Aorta (tissue), 5 donors: ENCODE measurements at regions not wholly inside any gene's neighbourhood (a gene's known extent, or its start where the extent isn't known, plus 50 kb on each side); places are given as distances from the start of the nearest gene placed in this dataset.
"Not testable (repeated sequence)": the region's sequence is repeated elsewhere in the genome, so short reads cannot be mapped to it uniquely, and the experiment has no call there.

ENCODE experiments used
- ATAC-seq: fragments of 200-7000 bp; cut with Tn5 transposase; one replicate; pipeline ENCODE4 v1.9.1; 2022; ENCODE audit warnings: moderate library complexity; ENCODE audit not compliant: low FRiP score
- DNase-seq, 2 donors: peaks; one replicate each; pipeline ENCODE4 v3.0.0-alpha.2; 2020
- H3K27ac ChIP-seq, 2 donors: one replicate each; pipeline ENCODE4 v1.5.1; 2013; ENCODE audit warnings: low read length in 2 of 2, mild to moderate bottlenecking in 2 of 2, moderate library complexity in 2 of 2, control low read depth in 1 of 2, inconsistent platforms in 1 of 2, low read depth in 1 of 2
- H3K27me3 ChIP-seq, 2 donors: one replicate each; pipeline ENCODE4 v1.6.1; 2013; ENCODE audit warnings: control low read depth in 1 of 2, low read length in 1 of 2, mild to moderate bottlenecking in 1 of 2, moderate library complexity in 1 of 2; ENCODE audit not compliant: insufficient read depth in 2 of 2, control insufficient read depth in 1 of 2
- H3K36me3 ChIP-seq, 2 donors: one replicate each; pipeline ENCODE4 v1.6.1; 2013; ENCODE audit warnings: control low read depth in 1 of 2, low read length in 1 of 2, mild to moderate bottlenecking in 1 of 2; ENCODE audit not compliant: insufficient read depth in 2 of 2, control insufficient read depth in 1 of 2
- H3K4me1 ChIP-seq, 2 donors: one replicate each; pipeline ENCODE4 v1.6.1; 2013; ENCODE audit warnings: low read length in 2 of 2, control low read depth in 1 of 2, mild to moderate bottlenecking in 1 of 2, moderate library complexity in 1 of 2; ENCODE audit not compliant: insufficient read depth in 2 of 2, control insufficient read depth in 1 of 2
- H3K4me3 ChIP-seq, 2 donors: one replicate each; pipeline ENCODE4 v1.5.1; 2013; ENCODE audit warnings: low read length in 2 of 2, control low read depth in 1 of 2, mild to moderate bottlenecking in 1 of 2
- H3K9me3 ChIP-seq: one replicate; pipeline ENCODE4 v1.6.1; 2013; ENCODE audit warnings: mild to moderate bottlenecking, low read length; ENCODE audit not compliant: control insufficient read depth
- WGBS, 2 donors: extraction: QIAGEN DNeasy Blood & Tissue Kit; methylation state at CpG; one replicate each; pipeline ENCODE4 v1.1.7; 2013; 5-methylcytosine and 5-hydroxymethylcytosine counted together
- intact Hi-C, 2 donors: fragments of 100-400 bp; cut with DNase I; formaldehyde crosslinking; loops; one replicate each; pipeline versions ENCODE4 v1.14.2 to v1.15.0; 2022
- donor health status: healthy with polysubstance abuse.
- donor health status: Bipolar disorder and iron deficiency.
- donor health status: DM: no; HTN: no; CAD: no.
- donor health status: DM: no; HTN: no; CAD: no.
- donor health status: DM: yes; HTN: yes; CAD: no.

GRCh38 chr19:28538579-28538978 is 674.4 kb downstream of the UQCRFS1 start:
- H3K4me1 ChIP-seq, H3K27me3 ChIP-seq, H3K9me3 ChIP-seq, ATAC-seq, intact Hi-C loops, DNase-seq, H3K36me3 ChIP-seq, H3K4me3 ChIP-seq, H3K27ac ChIP-seq: not testable (repeated sequence)
- WGBS, 2 donors: 93 to 100% methylated on average over 1 of the region's 2 CpGs

GRCh38 chr19:28537896-28538295 is 675.1 kb downstream of the UQCRFS1 start:
- no peak for ATAC-seq

GRCh38 chr19:28537079-28537478 is 675.9 kb downstream of the UQCRFS1 start:
- intact Hi-C loops: no loop called here

More at GRCh38 chr19:28537896-28538295, 675.1 kb downstream of the UQCRFS1 start:
- WGBS, 2 donors: 77 to 93% methylated on average over 2 of the region's 2 CpGs
- no peaks in the 10 kb centered on the region for H3K36me3 ChIP-seq
- H3K9me3 ChIP-seq: no peaks in the 10 kb centered on the region
- intact Hi-C loops: no loop called here
- no peak overlapping the region for H3K4me3 ChIP-seq
- no peak overlapping the region for H3K27ac ChIP-seq
- H3K4me1 ChIP-seq: no peaks in the 10 kb centered on the region
- H3K27me3 ChIP-seq: no peaks in the 10 kb centered on the region
- no peak for DNase-seq

GRCh38 chr19:28535352-28535775 is 677.6 kb downstream of the UQCRFS1 start:
- no peak overlapping the region for H3K4me3 ChIP-seq
- H3K9me3 ChIP-seq: no peaks in the 10 kb centered on the region
- H3K27me3 ChIP-seq: no peaks in the 10 kb centered on the region
- 38 to 51% methylated on average over 1 of the region's 1 CpG for WGBS, 2 donors
- DNase-seq (no peak), ATAC-seq (no peak)
- H3K27ac ChIP-seq: no peak overlapping the region
- H3K4me1 ChIP-seq: no peaks in the 10 kb centered on the region
- H3K36me3 ChIP-seq: no peaks in the 10 kb centered on the region
- intact Hi-C loops: no loop called here

More at GRCh38 chr19:28537079-28537478, 675.9 kb downstream of the UQCRFS1 start:
- Histone ChIP-seq H3K4me1 (no peaks in the 10 kb centered on the region), H3K9me3 (no peaks in the 10 kb centered on the region), H3K36me3 (no peaks in the 10 kb centered on the region), H3K27ac (no peak overlapping the region), H3K4me3 (no peak overlapping the region), H3K27me3 (no peaks in the 10 kb centered on the region)
- DNase-seq (no peak), ATAC-seq (no peak)
- WGBS, 2 donors: 72 to 77% methylated on average over 2 of the region's 2 CpGs

GRCh38 chr19:28534766-28535351 is 678.1 kb downstream of the UQCRFS1 start:
- Histone ChIP-seq H3K36me3 (no peaks in the 10 kb centered on the region), H3K27me3 (no peaks in the 10 kb centered on the region), H3K4me1 (no peaks in the 10 kb centered on the region), H3K27ac (no peak overlapping the region), H3K4me3 (no peak overlapping the region), H3K9me3 (no peaks in the 10 kb centered on the region)
- intact Hi-C loops: no loop called here
- DNase-seq: no peak
- no peak for ATAC-seq
- 69 to 70% methylated on average over 3 of the region's 3 CpGs for WGBS, 2 donors

GRCh38 chr19:28532765-28533341 is 680.1 kb downstream of the UQCRFS1 start:
- Histone ChIP-seq H3K9me3 (no peaks in the 10 kb centered on the region), H3K36me3 (no peaks in the 10 kb centered on the region), H3K27me3 (no peaks in the 10 kb centered on the region), H3K4me3 (no peak overlapping the region), H3K4me1 (no peaks in the 10 kb centered on the region), H3K27ac (no peak overlapping the region)
- 56 to 62% methylated on average over 3 of the region's 3 CpGs for WGBS, 2 donors
- intact Hi-C loops: no loop called here
- ATAC-seq (no peak), DNase-seq (no peak)

- no peaks in the 10 kb centered on the region for H3K4me1 ChIP-seq
- intact Hi-C loops: no loop called here
- H3K36me3 ChIP-seq: no peaks in the 10 kb centered on the region
- H3K27me3 ChIP-seq: no peaks in the 10 kb centered on the region
- WGBS, 2 donors: 73 to 81% methylated on average over 1 of the region's 1 CpG
- no peaks in the 10 kb centered on the region for H3K9me3 ChIP-seq
- H3K4me3 ChIP-seq: no peak overlapping the region
- no peak overlapping the region for H3K27ac ChIP-seq
- DNase-seq (no peak), ATAC-seq (no peak)
Measured at GRCh38 chr19:28531979-28532378, 681.0 kb downstream of the UQCRFS1 start.

- intact Hi-C loops: no loop called here
- H3K27me3 ChIP-seq: no peaks in the 10 kb centered on the region
Measured at GRCh38 chr19:28530406-28531035, 682.4 kb downstream of the UQCRFS1 start.

GRCh38 chr19:28526038-28526437 is 686.9 kb downstream of the UQCRFS1 start:
- no peaks in the 10 kb centered on the region for H3K4me1 ChIP-seq
- intact Hi-C loops: no loop called here

More at GRCh38 chr19:28530406-28531035, 682.4 kb downstream of the UQCRFS1 start:
- Histone ChIP-seq H3K9me3 (no peaks in the 10 kb centered on the region), H3K36me3 (no peaks in the 10 kb centered on the region), H3K4me1 (no peaks in the 10 kb centered on the region), H3K27ac (no peak overlapping the region), H3K4me3 (no peak overlapping the region)
- no peak for ATAC-seq
- DNase-seq: no peak
- 74 to 79% methylated on average over 2 of the region's 2 CpGs for WGBS, 2 donors

More at GRCh38 chr19:28526038-28526437, 686.9 kb downstream of the UQCRFS1 start:
- ATAC-seq (no peak), DNase-seq (no peak)
- no peaks in the 10 kb centered on the region for H3K27me3 ChIP-seq
- WGBS, 2 donors: 47 to 49% methylated on average over 2 of the region's 2 CpGs
- H3K9me3 ChIP-seq: peaks cover 2% of the 10 kb centered on the region
- H3K36me3 ChIP-seq: no peaks in the 10 kb centered on the region
- no peak overlapping the region for H3K4me3 ChIP-seq
- no peak overlapping the region for H3K27ac ChIP-seq
